Activated CD4-positive, alpha-beta T cell treated with anti-CD3 and anti-CD28 coated beads for 48 hours (primary cell): ENCODE measurements at regions not wholly inside any gene's neighbourhood (a gene's known extent, or its start where the extent isn't known, plus 50 kb on each side); places are given as distances from the start of the nearest gene placed in this dataset.
"Not testable (repeated sequence)": the region's sequence is repeated elsewhere in the genome, so short reads cannot be mapped to it uniquely, and the experiment has no call there.

ENCODE experiments used
- DNase-seq: peaks from one replicate; pipeline ENCODE4 v3.0.0-alpha.2; 2020

DNA sequence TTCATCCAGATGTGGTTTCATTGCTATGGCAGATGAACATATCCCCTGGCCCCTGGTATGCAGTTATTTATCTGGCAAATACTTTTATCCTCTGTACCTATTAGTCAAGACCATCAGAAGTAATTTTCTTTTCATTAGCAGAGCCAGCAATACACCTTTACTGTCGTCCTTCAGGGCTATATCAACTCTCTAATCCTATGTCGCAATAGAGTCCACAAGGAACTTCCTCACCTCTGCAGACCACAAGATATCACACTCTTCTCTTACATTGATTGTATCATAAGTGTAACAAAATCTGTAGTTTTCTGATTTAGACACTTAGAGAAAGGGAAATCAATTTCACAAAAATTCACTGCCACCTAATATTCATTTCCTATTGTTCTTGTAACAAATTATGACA is 252.9 kb upstream of the DCC start:
- no peak for DNase-seq

DNA sequence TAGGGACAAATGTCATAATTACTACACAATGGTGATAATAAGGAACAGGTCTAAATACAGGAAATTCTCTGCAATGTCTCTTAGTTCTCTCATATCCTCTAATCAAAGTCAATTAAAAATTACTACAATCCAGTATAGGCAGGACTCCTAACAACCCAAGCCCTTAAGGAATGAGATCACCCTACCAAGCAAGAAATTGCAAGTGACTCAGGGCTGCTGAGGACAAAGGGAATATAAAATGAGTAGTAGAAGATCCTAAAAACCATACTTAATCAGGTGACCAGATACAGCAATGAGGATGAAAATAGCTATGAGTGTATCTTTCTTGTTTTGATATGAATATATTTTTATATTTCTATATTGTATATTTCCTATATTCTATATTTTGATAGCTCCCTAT is 250.0 kb upstream of the DCC start:
- no peak for DNase-seq

DNA sequence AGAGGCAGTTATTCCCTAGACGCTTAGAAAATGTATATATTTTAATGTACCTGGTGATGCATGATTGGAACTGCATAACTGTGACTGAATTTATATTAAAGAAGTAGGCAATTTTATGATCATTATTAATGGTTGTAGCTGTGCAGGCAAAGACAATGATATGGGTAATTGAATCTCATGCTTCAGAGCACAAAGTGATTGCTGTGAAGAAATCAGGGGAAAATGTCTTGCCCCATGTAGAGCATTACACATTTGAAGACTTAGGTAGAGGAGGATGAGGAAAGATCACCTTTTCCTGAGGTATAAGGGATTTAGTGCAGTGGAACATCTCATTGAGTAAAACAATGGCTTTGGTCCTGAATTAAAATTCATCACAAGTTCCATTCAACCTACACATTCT is 246.8 kb upstream of the DCC start:
- DNase-seq = no peak

DNA sequence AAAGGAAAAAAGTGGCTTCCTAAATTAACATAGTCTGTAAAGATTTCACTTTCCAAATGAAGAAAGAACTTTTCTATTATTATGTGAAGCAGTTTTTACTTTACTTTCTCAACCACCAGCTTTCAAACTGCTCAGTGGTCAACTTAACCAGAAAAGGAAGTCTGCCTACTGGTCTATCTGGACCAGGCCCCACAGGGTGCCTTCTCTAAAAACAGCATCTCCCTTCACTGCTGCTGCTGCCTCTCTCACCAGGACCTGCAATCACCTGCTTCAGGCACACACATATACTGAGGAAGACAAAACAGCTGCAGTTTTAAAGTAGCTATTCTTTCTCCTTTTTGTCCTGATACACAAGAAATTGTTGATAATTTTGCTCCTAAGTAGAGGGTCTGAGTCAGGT is 221.3 kb upstream of the DCC start:
- no peak for DNase-seq

DNA sequence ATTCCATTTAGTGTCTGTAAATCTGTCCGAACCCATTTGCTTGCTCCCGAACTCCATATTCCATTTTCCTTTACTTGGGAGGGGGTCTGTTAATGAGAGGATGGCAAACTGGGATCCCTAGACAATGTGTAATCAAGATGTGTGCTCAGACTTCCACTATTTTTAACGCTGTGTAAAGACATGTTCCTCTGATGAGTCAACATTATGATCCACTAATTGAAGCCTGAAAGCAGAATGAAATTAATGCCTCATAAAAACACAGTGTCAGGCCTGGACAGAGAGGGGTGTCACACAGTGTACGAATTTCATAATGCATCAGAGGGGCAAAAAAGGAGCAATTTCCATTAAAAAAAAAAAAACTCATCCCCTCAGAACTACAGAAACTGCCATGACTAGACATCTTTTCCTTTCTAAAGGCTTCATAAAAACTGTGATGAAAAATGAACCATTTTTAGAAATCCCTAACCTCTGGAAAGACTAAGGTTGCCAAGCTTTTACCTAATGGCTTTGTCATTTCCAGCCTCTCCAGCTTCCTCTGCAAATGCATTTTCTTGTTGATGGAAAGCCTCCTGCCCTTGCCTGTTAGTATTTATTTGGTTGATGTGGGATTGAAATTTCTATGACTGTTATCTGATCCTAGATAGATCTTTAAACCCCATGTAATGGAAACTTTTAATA is 209.2 kb upstream of the DCC start:
- no peak for DNase-seq

DNA sequence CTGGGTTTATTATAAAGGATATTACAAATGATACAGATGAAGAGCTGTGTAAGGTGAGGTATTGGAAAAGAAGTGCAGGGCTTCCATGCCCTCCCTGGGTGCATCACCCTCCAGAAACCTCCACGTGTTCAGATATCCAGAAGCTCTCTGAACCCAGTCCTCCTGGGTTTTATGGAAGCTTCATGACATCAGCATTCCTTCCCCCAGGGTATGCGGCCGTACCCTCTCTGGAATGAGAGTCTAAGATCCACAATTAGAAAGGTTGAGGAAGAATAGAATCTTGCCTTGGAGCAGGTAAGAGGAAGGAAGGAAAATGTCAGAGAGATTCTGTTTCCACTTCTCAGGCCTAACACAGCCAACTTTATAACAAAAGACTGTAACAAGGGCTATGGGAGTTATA is 208.2 kb upstream of the DCC start:
- DNase-seq = no peak

DNA sequence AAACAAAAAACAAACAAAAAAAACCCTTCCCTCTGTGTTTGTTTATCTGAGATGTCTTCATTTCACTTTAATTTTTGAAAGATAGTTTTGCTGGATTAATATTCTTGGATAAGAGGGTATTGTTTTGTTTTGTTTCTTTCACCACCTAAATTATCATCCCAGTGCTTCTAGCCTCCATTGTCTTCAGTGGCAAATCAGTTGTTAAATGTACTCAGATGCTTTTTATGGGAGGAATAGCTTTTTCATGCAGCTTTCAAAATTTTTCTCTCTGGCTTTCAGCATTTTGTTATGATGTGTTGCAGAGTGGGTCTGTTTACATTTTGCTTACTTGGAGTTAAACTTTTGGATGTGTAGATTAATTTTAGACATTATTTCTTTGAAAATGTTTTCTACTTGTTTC is 203.5 kb upstream of the DCC start:
- no peak for DNase-seq

DNA sequence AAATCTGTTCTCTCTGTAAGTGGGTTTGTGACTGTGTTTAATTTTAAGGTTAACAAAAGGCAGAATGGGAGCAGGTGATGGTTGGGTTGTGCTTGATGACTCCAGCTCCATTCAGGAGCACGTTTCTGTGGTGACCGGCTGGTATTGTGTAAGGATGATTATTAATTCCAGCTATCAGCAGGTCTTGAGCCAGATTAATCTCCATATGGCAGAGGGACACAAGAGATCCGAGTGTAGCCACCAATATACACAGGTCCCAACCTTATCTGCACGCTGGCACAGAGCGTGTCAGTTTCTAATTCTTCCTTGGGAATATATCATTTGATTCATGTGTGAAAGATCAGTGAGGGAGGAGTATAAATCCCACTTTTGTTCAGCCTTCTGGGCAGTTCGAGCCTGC is 199.0 kb upstream of the DCC start:
- DNase-seq = no peak

DNA sequence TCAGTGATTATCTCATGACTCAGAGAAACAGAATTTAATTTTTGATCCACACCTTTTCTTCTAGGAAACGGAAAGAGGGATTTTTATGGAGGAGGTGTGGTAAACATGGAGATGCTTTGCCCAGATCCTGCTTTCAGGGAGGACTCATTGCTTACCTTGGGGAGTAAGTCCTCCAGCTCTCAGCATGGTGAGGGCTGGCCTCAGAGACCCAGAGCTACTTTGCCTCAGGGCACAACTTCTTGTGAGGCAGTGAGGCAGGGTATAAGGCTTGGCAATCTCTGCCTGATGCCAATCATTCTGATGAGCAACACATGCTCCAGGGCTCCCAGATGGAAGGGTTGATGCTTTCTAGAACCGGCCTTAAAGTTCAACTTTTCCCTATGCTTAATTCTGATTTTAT is 189.9 kb upstream of the DCC start:
- no peak for DNase-seq

DNA sequence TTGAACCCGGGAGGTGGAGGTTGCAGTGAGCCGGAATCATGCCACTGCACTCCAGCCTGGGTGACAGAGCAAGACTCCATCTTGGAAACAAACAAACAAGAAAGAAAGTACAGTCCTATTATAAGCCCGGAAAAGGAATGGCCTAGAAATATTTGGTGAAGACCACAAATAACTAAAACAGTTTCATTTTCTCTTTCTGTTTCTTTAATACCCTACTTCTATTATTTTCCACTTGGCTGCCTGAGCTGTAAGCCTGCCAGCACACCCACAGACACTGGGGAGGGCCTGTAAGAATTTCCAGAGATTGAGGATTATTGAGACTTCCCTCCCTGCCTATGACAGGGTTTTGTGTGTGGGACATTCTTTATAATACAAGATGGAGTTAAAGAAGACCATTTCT is 188.0 kb upstream of the DCC start:
- DNase-seq = no peak

DNA sequence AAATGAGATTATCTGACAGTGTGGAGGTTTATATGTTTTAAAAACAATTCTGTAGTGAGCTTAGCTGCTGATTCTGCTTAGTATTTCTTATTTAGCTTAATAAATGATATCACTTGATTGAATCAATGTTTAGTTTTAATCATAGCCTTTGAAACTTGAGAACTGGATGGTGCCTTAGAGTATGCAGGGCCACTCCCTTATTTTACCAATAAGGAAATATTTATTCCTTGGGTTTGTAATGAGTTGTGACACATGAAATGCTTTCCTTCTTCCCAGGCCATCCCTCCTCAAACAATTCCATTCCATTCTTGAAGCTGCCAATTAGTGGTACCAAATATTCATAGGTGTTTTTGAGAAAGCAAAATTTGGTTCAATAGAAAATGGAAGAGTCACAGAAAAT is 183.8 kb upstream of the DCC start:
- no peak for DNase-seq

DNA sequence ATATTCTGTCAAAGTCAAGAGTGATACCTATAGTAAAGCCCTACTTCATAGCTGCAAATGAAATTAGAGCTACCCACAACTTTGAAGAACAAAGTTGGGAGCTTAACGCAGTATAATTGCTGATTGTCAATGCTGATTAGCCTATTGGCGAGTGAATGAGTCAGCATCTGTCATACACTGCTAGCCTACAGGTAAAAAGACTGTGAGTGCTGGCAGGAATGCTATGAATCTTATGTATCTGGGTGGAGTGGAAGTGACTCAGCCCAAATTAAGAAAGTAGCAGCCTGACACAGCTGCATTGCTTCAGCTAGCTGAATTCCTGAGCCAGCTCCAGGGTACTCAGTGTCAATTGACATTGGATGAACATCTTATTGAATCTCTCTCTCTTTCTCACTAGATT is 179.4 kb upstream of the DCC start:
- no peak for DNase-seq

DNA sequence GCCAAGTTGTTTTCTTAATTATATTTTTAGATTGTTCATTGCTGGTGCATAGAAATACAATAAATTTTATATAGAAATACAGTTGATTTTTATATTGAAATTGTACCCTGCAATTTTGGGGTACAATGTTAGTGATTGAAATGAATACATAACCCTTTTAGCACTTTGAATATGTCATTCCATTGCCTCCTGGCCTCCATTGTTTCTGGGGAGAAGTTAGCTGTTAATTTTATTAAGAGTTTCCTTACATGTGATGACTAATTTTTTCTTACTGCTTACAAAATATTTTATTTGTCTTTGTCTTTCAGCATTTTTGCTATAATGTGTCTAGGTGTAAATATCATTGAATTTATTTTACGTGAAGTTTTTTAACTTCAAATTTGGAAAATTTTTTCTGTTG is 176.5 kb upstream of the DCC start:
- DNase-seq = no peak

DNA sequence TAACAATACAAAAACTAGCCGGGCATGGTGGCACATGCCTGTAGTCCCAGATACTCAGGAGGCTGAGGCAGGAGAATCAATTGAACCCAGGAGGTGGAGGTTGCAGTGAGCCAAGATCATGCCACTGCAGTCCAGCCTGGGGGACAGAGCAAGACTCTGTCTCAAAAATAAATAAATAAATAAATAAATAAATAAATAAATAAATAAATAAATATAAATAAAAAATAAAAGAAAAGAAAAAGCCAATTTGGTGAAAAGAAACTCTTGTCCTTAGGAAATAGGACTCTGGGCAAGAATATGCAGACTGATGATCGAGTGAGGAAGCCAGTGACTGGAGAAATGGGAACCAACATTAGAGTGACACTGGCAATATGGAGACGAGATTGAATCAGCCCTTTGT is 171.9 kb upstream of the DCC start:
- DNase-seq = not testable (repeated sequence)

DNA sequence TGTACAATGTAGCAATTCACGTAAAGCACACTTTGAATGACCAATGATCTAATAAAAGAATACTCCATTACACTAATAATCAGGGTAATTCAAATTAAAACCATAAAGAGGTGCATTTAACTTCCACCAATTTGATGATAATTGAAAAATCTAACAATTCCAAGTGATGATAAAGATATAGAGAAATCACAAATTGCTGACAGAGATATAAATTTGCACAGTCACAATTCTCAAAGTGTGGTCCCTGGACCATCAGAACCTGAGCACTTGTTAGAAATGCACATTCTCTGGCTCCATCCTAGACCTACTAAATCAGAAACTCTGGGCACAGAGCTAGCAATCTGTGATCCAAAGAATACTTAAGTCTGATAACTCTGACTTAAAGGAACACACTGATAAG is 165.8 kb upstream of the DCC start:
- DNase-seq = no peak

DNA sequence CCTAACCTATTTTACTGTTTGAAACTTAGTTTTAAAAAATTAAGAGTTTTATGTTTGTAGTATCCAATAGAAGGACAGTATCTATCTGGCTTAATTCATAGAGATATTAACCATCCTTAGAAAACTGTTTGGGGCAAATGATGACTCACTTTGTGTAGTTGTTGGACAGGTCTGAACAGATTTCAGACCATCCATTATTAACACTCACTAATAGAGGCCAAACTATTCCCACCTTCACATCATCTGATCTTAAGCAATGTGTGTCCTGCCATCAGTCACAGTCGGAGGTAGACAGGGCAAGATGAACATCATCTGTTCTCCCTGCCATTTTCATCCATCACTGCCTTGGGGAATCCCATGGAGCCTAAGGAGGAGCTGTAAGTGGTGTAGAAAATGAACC is 164.6 kb upstream of the DCC start:
- DNase-seq = no peak

DNA sequence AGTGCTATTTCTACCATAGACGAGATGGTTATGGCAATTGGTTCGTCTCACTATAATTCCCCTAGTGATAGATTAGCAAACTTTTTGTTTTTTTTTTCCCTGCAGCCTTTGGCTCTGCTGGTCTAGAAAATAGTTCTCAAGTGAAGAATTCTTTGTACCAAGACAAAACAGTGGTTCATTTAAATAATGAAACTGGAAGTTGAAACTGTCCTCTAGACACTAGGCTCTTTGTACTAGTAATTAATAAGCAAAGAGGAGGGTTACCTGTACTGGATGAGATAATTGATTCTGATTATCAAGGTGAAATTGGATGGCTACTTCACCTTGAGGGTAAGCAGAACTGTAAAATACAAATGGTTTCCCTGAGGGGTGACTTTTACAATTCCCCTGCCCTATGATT is 156.9 kb upstream of the DCC start:
- no peak for DNase-seq

DNA sequence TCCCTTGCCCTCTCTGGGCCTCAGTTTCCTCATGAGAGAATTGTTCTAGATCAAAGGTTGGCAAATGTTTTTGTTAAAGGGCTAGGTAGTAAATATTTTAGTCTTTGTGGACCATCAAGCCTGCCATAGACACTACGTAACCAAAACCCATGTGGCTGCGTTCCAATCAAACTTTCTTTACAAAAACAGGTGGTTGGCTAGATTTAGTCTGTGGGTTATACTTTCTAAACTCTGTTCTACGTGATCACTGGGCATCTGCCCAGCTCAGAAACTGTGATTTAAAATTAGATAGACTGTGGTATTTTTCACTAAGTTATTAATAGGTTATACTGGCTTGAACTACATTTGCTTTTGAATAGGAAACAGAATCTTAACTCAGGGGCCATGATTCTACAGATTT is 149.8 kb upstream of the DCC start:
- DNase-seq = no peak

DNA sequence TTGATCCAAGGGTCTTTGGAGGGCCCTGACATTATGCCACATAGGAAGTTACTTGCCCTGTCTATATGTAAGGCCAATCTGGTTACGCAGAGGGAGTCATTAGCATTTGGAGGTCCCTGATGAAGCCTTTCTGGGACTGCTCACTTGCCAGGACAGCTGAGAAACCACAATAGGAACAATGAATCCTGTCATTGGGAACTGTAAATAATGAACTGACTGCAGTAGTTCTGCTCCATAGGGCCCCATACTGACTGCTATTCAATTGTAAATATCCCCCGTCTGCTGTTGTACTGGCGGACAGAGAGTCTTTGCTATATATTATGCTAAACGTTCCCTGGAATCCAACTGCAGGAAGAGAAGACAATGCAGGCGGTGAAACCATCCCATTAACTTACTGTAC is 149.4 kb upstream of the DCC start:
- DNase-seq = no peak

DNA sequence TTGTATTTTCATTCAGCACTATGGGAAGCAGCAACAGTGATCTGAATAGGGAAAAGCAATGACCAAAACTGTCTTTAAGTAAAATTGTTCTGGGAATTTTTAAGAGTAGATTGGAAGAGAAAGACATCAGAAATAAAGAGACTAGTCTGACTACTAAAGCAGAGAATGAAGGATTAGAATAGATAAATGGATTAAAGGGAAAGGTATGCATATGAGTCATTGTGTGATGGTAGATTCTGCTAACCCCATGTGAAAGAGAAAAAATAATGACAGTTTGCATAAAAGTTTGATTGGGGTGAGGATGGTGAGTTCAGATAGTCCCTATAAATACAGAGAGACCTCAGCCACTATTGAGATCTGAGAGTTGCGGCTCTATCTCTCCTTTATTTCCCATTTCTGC is 139.6 kb upstream of the DCC start:
- no peak for DNase-seq

DNA sequence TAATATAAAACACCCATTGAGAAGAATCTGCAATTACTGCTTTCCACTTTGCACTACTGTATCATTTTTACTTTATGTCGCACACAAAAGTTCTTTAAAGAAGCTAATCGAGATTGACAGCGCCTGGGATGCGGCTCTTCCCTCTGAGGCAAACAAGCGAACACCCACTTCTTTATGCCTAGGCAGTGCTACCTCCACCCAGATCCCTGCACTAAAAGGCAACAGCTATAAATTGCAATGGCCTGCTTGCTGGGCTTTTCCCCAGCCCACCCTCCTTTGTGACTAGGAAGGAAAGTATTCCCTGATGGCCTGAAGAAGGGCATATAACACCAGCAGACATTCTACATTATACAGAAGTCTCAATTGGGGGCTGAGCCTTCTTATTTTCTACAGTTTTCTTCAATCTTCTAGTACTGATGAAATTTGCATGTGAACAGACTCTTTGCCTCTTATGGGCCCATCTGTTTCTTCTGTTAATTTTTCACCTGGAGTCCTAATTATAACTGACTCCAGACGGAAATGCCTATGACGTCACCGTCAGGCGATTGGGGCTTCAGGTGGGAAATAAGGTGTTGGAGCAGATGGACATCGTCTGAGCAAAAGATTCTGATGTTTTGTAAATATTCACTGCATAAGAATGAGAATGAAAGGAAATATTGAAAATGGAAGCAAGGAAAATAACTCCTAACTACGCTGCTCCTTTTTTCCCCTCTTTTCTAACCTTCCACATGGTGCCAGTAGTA is 138.9 kb upstream of the DCC start:
- no peak for DNase-seq

DNA sequence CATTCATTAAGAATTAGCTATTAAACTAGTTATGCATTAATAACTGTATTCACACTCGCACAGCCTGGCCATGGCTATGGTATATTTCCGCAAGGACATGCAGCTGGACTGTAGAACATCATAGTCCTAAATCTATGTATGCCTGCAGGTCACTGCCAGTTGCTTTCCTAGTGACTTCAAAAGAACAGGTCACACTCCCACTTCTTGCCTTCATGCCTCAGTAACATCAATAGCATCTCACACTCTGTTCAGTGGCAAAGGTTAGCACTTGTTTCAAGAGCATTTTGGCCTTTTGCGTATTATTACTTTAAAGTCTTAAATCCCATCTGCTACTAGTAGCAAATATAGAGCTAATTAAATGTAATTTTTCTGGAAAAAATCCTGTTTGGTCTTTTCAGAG is 131.4 kb upstream of the DCC start:
- no peak for DNase-seq

DNA sequence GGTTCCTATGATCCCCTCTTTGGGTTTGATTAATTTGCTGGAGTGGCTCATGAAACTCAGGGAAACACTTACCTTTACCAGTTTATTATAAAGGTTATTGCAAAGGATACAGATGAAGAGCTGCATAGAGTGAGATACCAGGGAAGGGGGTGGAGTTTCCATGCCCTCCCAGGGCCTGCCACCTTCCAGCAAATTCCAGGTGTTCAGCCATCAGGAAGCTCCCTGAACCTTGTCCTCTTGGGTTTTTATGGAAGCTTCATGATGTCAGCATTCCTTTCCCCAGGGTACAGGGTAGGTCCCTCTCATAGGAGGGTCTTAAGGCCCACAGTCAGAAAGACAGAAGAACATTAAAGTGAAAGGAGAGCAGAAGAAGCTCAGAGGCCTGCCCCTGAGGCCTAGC is 123.9 kb upstream of the DCC start:
- no peak for DNase-seq

DNA sequence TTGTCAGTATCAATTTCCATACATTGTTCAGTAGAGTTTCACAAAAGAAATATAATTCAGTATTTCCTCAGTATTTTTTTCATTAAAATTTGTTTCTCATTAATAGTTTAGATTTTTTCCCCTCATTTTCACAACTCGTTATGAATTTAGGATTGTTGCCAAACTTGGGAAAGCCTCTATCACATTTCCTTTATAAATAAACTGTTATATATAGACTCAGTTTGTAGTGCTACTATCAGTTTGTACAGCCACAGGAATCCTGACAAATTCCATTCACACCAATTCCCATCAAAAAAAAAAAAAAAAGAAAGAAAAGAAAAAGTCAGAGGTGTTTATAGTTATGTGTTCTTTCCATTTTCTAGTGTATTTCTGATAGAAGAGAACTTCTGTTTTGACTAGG is 123.3 kb upstream of the DCC start:
- no peak for DNase-seq

DNA sequence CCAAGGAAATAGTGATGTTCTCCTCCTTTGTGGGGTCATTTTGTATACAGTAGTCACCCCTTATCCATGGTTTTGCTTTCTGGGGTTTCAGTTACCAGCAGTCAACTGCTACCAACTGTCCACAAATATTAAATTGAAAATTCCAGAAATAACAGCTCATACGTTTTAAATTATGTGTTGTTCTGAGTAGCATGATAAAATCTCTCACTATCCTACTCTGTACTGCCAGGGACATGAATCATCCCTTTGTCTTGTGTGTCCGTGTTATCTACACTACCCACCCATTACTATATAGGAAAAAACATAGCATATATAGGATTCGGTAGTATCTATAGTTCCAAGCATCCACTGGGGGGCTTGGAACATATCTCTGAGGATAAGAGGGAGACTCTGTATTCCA is 120.9 kb upstream of the DCC start:
- DNase-seq = no peak
